ENCODE measurements at regions not wholly inside any gene's neighbourhood (a gene's known extent, or its start where the extent isn't known, plus 50 kb on each side); places are given as distances from the start of the nearest gene placed in this dataset.

GRCh38 chr3:72346526-72346926, 501.7 kb downstream of the SHQ1 start:
- TF ChIP-seq CTCF (IDR thresholded peaks at IDR 0.05) (no peak), EZH2 (IDR thresholded peaks at IDR 0.05) (no peak), EZH2phosphoT487 (IDR thresholded peaks at IDR 0.05) (no peak)
